ENCODE measurements at regions not wholly inside any gene's neighbourhood (a gene's known extent, or its start where the extent isn't known, plus 50 kb on each side); places are given as distances from the start of the nearest gene placed in this dataset.
A peak's percentile ranks its signal among the peaks of the same experiment; 100 is the strongest.

DNA sequence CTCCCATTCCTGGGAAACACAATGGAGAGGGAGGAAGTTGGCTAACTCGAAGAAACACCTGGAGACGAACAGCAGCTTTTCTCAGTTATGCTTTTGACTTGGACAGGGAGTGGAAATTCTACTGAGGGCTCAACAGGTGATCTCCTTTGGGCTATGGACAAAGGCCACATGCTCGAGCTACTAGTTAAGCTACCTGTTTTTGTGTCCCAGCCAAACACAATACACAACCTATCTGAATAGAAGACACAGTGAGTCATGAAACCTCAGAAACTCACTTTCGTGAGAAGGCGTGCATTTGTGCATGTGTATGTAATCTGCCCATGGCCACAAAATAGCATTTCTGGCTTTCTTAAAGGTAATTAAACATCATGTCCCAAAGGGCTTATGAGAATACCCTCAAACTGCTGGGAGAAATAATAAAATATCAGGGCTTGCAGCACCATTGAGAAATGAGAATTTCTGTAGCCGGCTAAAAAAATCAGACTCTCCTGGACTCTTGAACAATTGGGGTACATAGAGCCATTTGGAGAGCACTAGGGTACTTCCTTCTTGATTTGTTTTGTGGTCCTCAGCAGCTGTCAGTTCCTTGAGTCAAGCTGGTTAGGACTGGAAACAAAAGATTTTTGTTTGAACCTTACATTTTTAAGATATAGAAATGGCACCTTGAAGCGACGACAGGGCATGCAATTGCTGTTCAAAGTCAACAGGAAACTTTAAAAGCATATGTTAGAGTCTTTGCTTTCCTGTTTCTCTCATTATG lies 85.5 kb upstream of the PTHLH start:
- no peak for DNase-seq
- H3K4me2 ChIP-seq (ENCODE audit: insufficient read depth, insufficient read length, low read length), result no peak overlapping the region
- H3K14ac ChIP-seq (ENCODE audit: insufficient read depth, low read length), result no peak overlapping the region
- H2BK12ac ChIP-seq (ENCODE audit: insufficient read length, low read depth, low read length), result no peak overlapping the region
- H3K9me3 ChIP-seq (ENCODE audit: control insufficient read depth, low read depth, low read length), result no peaks in the 10 kb centered on the region
- no peaks in the 10 kb centered on the region for H3K27me3 ChIP-seq (ENCODE audit: insufficient read depth, low read length)
- H3T11ph ChIP-seq (ENCODE audit: low read length), result no peak overlapping the region
- H3K4me1 ChIP-seq (ENCODE audit: insufficient read depth, low read length), result no peaks in the 10 kb centered on the region
- Mint-ChIP-seq H3K27me3 (ENCODE audit: low read depth) (no peaks in the 10 kb centered on the region), H3K4me3 (no peak overlapping the region), H3K36me3 (ENCODE audit: insufficient read depth in 1 of 3, low read depth in 3 of 3) (no peaks in the 10 kb centered on the region), H3K4me1 (0 out of 4 replicates have a peak, but pooled peaks cover 0 to 2% of the 10 kb centered on the region in 2 experiments), H3K9me3 (no peaks in the 10 kb centered on the region), H3K27ac (peak overlapping the region in 1 of 3 experiments; percentile 78; a peak in 1 of 7 replicates)
- no peak overlapping the region for H3K23ac ChIP-seq (ENCODE audit: insufficient read length, low read depth, low read length)
- H2BK120ac ChIP-seq (ENCODE audit: low read depth, low read length, poor library complexity, severe bottlenecking), result no peak overlapping the region
- H2AK5ac ChIP-seq (ENCODE audit: insufficient read length, low read length), result no peak overlapping the region
- H3K56ac ChIP-seq (ENCODE audit: insufficient read length, low read depth, low read length), result no peak overlapping the region
- no peaks in the 10 kb centered on the region for H3K79me2 ChIP-seq (ENCODE audit: insufficient read depth, low read length)
- H3K9ac ChIP-seq (ENCODE audit: extremely low read depth, insufficient read length, low read length), result no peak overlapping the region
- no peak overlapping the region for H2BK5ac ChIP-seq (ENCODE audit: insufficient read length, low read length)
- no peak overlapping the region for H4K91ac ChIP-seq (ENCODE audit: insufficient read length, low read depth, low read length)
- H4K5ac ChIP-seq (ENCODE audit: insufficient read length, low read depth, low read length), result no peak overlapping the region
- H2BK20ac ChIP-seq (ENCODE audit: low read depth, low read length, poor library complexity, severe bottlenecking), result no peak overlapping the region
- H3K18ac ChIP-seq (ENCODE audit: insufficient read length, low read depth, low read length), result no peak overlapping the region
- no peak overlapping the region for H2AFZ ChIP-seq (ENCODE audit: low read length)
- TF ChIP-seq CTCF (conservative IDR thresholded peaks at IDR 0.05), result no peak
- no peaks in the 10 kb centered on the region for H3K23me2 ChIP-seq (ENCODE audit: insufficient read length, low read depth, low read length, poor library complexity, severe bottlenecking)
- no peak overlapping the region for H3K4ac ChIP-seq (ENCODE audit: low read depth, low read length)
- H2BK15ac ChIP-seq (ENCODE audit: low read depth, low read length), result no peak overlapping the region
- H4K8ac ChIP-seq (replicated peaks; ENCODE audit: insufficient read length, low read depth, low read length), result no peak overlapping the region
- H4K20me1 ChIP-seq (ENCODE audit: control insufficient read depth, insufficient read depth, insufficient read length), result no peaks in the 10 kb centered on the region
- no peak overlapping the region for H3K27ac ChIP-seq (ENCODE audit: insufficient read length, low read depth, low read length)
- WGBS (ENCODE audit: extremely low coverage, insufficient read length, low lambda C conversion rate), result no CpG with 5 or more reads among the region's 8 CpGs
- no peaks in the 10 kb centered on the region for H3K79me1 ChIP-seq (ENCODE audit: insufficient read depth, low read depth, low read length, poor library complexity, severe bottlenecking)

All from H9 (cell line).